Keratinocyte (primary cell): ENCODE measurements at regions not wholly inside any gene's neighbourhood (a gene's known extent, or its start where the extent isn't known, plus 50 kb on each side); places are given as distances from the start of the nearest gene placed in this dataset.

Experiments
- DNase-seq: peaks from one replicate; pipeline ENCODE4 v3.0.0-alpha.2; 2011; ENCODE audit warnings: low read depth, missing footprints, low spot score
- FAIRE-seq: peaks from 2 replicates; lab custom pipeline; 2011; peaks lifted over from hg19 to GRCh38; lab: Jason Lieb, UNC
- H2AFZ ChIP-seq: 2 replicates; pipeline ENCODE4 v1.6.0; 2012; ENCODE audit warnings: low read length, control low read depth, inconsistent platforms; ENCODE audit not compliant: control insufficient read depth
- H3K27ac ChIP-seq: 2 replicates; pipeline ENCODE4 v1.5.1; 2011; ENCODE audit warnings: low read length; ENCODE audit not compliant: control insufficient read depth, insufficient read depth
- H3K27me3 ChIP-seq: 3 replicates; pipeline ENCODE4 v1.6.0; 2011; ENCODE audit warnings: low read length; ENCODE audit not compliant: control insufficient read depth, insufficient read depth; ENCODE audit errors: extremely low read depth
- H3K36me3 ChIP-seq, 2 experiments: 2 replicates in 1 of 2; 3 replicates in 1 of 2; pipeline ENCODE4 v1.5.1; 2011; ENCODE audit warnings: low read length in 2 of 2, mild to moderate bottlenecking in 1 of 2; ENCODE audit not compliant: control insufficient read depth in 2 of 2, insufficient read depth in 2 of 2; ENCODE audit errors: extremely low read depth in 1 of 2
- H3K4me1 ChIP-seq: 3 replicates; pipeline ENCODE4 v1.5.1; 2011; ENCODE audit warnings: low read length; ENCODE audit not compliant: control insufficient read depth, insufficient read depth; ENCODE audit errors: extremely low read depth
- H3K4me2 ChIP-seq: 3 replicates; pipeline ENCODE4 v1.6.0; 2011; ENCODE audit warnings: low read depth, low read length; ENCODE audit not compliant: control insufficient read depth, insufficient read depth; ENCODE audit errors: extremely low read depth
- H3K4me3 ChIP-seq, 3 experiments: fragments of 200-600 bp in 1 of 3; sonication (generic) in 1 of 3; 2 replicates in 2 of 3; 3 replicates in 1 of 3; pipeline ENCODE4 v1.5.1; 2011 to 2016; ENCODE audit warnings: low read length in 3 of 3, mild to moderate bottlenecking in 3 of 3, control low read depth in 2 of 3, inconsistent platforms in 1 of 3, low read depth in 1 of 3, mixed read lengths in 1 of 3, mixed run types in 1 of 3, moderate library complexity in 1 of 3; ENCODE audit not compliant: control insufficient read depth in 2 of 3, insufficient read depth in 2 of 3; ENCODE audit errors: extremely low read depth in 1 of 3
- H3K79me2 ChIP-seq: 2 replicates; pipeline ENCODE4 v1.6.0; 2012; ENCODE audit warnings: low read length; ENCODE audit not compliant: control insufficient read depth, insufficient read depth
- H3K9ac ChIP-seq: 3 replicates; pipeline ENCODE4 v1.6.0; 2011; ENCODE audit warnings: low read length; ENCODE audit not compliant: control insufficient read depth, insufficient read depth; ENCODE audit errors: extremely low read depth
- H3K9me1 ChIP-seq: 3 replicates; pipeline ENCODE4 v1.6.0; 2011; ENCODE audit warnings: low read length; ENCODE audit not compliant: control insufficient read depth, insufficient read depth; ENCODE audit errors: extremely low read depth
- H3K9me3 ChIP-seq: 2 replicates; pipeline ENCODE4 v1.5.1; 2012; ENCODE audit warnings: low read depth, low read length; ENCODE audit not compliant: control insufficient read depth
- H4K20me1 ChIP-seq: 3 replicates; pipeline ENCODE4 v1.6.0; 2011; ENCODE audit warnings: low read length; ENCODE audit not compliant: control insufficient read depth, insufficient read depth; ENCODE audit errors: extremely low read depth
- EZH2 ChIP-seq: IDR thresholded peaks from one replicate; pipeline ENCODE4 v1.6.1; 2012; ENCODE audit warnings: inconsistent platforms, mild to moderate bottlenecking, low read length, moderate library complexity
- dilution Hi-C: fragments of 300-500 bp; cut with MboI; formaldehyde crosslinking; loops from one replicate; pipeline ENCODE4 v1.7.0; 2020; ENCODE audit warnings: low sequenced_read_pairs; ENCODE audit not compliant: extremely low pct_ligation_motif_present
- TF ChIP-seq, protein P1 (sequence below), 3 experiments: IDR thresholded peaks in 1 of 3; conservative IDR thresholded peaks in 1 of 3; optimal IDR thresholded peaks in 1 of 3; 2 replicates in 2 of 3; 3 replicates in 1 of 3; pipeline versions ENCODE3 to v1.5.1; 2011; ENCODE audit warnings: low read length in 3 of 3, mild to moderate bottlenecking in 3 of 3, moderate library complexity in 2 of 3, control low read depth in 1 of 3, inconsistent platforms in 1 of 3; ENCODE audit not compliant: insufficient read depth in 2 of 3; ENCODE audit errors: extremely low read depth in 1 of 3

DNA sequence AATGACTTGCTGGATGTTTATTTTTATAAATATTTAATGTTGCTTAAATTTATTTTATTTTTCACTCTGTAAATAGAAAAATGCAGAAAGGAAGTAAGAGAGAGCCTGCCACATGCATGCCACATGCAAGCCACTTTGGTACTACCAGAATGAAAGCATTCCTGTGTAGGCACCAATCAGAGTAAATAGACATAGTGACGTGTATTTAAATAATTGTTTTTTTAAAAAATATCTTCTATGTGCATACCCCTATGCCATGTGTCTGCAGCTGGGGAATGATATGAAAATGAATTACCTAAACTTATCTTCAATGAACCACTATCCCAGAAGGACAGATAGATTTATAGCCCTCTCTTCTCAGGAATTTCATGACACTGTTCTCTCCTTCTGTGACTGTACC lies 651.5 kb upstream of the RIOK2 start:
- Histone ChIP-seq H3K27ac (no peak overlapping the region), H3K27me3 (no peaks in the 10 kb centered on the region), H3K9me1 (no peaks in the 10 kb centered on the region), H4K20me1 (no peaks in the 10 kb centered on the region), H3K36me3 (no peaks in the 10 kb centered on the region), H3K9ac (no peak overlapping the region), H3K79me2 (no peaks in the 10 kb centered on the region), H3K4me3 (no peak overlapping the region), H3K4me2 (no peak overlapping the region), H2AFZ (no peak overlapping the region), H3K9me3 (no peaks in the 10 kb centered on the region), H3K4me1 (peaks cover 17% of the 10 kb centered on the region)
- dilution Hi-C loops: no loop called here
- TF ChIP-seq, protein P1, sequence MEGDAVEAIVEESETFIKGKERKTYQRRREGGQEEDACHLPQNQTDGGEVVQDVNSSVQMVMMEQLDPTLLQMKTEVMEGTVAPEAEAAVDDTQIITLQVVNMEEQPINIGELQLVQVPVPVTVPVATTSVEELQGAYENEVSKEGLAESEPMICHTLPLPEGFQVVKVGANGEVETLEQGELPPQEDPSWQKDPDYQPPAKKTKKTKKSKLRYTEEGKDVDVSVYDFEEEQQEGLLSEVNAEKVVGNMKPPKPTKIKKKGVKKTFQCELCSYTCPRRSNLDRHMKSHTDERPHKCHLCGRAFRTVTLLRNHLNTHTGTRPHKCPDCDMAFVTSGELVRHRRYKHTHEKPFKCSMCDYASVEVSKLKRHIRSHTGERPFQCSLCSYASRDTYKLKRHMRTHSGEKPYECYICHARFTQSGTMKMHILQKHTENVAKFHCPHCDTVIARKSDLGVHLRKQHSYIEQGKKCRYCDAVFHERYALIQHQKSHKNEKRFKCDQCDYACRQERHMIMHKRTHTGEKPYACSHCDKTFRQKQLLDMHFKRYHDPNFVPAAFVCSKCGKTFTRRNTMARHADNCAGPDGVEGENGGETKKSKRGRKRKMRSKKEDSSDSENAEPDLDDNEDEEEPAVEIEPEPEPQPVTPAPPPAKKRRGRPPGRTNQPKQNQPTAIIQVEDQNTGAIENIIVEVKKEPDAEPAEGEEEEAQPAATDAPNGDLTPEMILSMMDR (optimal IDR thresholded peaks at IDR 0.05 in 1 of 3, IDR thresholded peaks at IDR 0.05 in 1 of 3, conservative IDR thresholded peaks at IDR 0.05 in 1 of 3; ENCODE audit: extremely low read depth in 1 of 3, insufficient read depth in 2 of 3, low read length in 3 of 3): no peak
- TF ChIP-seq EZH2: no peak
- DNase-seq: no peak
- FAIRE-seq: no peak

DNA sequence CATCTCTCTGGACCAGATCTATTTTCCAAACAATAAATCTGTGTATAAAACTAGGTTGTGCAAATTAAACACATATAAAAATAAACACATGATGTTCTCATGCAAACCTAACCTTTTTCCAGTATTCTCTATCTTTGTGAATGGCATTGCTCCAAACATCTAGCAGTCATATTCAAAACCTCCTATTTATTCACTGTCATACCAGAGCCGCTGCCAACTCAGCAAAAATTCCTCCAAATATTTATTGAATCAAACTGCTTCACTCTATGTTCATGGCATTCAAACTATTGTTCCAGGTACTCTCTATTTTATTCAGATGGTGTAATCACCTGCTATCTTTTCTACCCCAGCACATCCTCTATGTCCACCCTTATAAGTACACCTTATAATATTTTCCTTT lies 652.1 kb upstream of the RIOK2 start:
- Histone ChIP-seq H4K20me1 (no peaks in the 10 kb centered on the region), H3K36me3 (no peaks in the 10 kb centered on the region), H3K4me2 (no peak overlapping the region), H3K9me3 (no peaks in the 10 kb centered on the region), H3K27ac (no peak overlapping the region), H3K4me1 (peaks cover 22% of the 10 kb centered on the region), H3K79me2 (no peaks in the 10 kb centered on the region), H2AFZ (no peak overlapping the region), H3K9ac (no peak overlapping the region), H3K4me3 (no peak overlapping the region), H3K27me3 (no peaks in the 10 kb centered on the region), H3K9me1 (no peaks in the 10 kb centered on the region)
- FAIRE-seq (no peak), DNase-seq (no peak)
- dilution Hi-C loops: no loop called here
- TF ChIP-seq, protein P1 (optimal IDR thresholded peaks at IDR 0.05 in 1 of 3, IDR thresholded peaks at IDR 0.05 in 1 of 3, conservative IDR thresholded peaks at IDR 0.05 in 1 of 3; ENCODE audit: extremely low read depth in 1 of 3, insufficient read depth in 2 of 3, low read length in 3 of 3): no peak
